ENCODE measurements at regions not wholly inside any gene's neighbourhood (a gene's known extent, or its start where the extent isn't known, plus 50 kb on each side); places are given as distances from the start of the nearest gene placed in this dataset.

DNA sequence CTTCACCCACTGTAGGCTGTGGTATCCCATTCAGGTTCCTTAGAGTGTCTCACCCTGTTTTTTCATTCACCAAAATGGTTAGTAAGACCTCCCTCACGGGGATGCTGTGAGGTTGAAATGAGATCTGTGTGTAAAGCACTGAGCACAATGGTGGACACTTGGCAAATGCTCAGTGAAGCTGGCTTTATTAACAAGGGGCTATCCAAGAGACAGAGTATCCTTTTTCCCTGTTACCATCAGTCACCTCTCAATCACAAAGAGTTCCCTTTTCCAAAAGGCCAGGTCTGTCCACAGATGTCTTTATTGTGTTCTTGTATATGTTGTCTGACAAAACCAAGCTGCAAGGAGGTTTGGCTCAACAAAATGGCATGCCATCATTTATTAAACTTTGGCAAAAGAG, 138.9 kb upstream of the RARB start:
- TF ChIP-seq, protein P1, sequence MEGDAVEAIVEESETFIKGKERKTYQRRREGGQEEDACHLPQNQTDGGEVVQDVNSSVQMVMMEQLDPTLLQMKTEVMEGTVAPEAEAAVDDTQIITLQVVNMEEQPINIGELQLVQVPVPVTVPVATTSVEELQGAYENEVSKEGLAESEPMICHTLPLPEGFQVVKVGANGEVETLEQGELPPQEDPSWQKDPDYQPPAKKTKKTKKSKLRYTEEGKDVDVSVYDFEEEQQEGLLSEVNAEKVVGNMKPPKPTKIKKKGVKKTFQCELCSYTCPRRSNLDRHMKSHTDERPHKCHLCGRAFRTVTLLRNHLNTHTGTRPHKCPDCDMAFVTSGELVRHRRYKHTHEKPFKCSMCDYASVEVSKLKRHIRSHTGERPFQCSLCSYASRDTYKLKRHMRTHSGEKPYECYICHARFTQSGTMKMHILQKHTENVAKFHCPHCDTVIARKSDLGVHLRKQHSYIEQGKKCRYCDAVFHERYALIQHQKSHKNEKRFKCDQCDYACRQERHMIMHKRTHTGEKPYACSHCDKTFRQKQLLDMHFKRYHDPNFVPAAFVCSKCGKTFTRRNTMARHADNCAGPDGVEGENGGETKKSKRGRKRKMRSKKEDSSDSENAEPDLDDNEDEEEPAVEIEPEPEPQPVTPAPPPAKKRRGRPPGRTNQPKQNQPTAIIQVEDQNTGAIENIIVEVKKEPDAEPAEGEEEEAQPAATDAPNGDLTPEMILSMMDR (conservative IDR thresholded peaks at IDR 0.05; ENCODE audit: low read depth): no peak
- ChIA-PET POLR2A (ENCODE audit: low non-redundant PET) (no interaction called here), CTCF (no interaction called here)
- H3K27ac ChIP-seq: no peak overlapping the region
- DNase-seq (ENCODE audit: low spot score): no peak

- no peak for DNase-seq (ENCODE audit: low spot score)
- ChIA-PET CTCF (no interaction called here), POLR2A (ENCODE audit: low non-redundant PET) (no interaction called here)
- H3K27ac ChIP-seq: no peak overlapping the region
- TF ChIP-seq, protein P1 (conservative IDR thresholded peaks at IDR 0.05; ENCODE audit: low read depth): no peak
Measured at GRCh38 chr3:25289663-25290062, 138.4 kb upstream of the RARB start.

- CTCF ChIA-PET: no interaction called here
- POLR2A ChIA-PET (ENCODE audit: low non-redundant PET): no interaction called here
- DNase-seq (ENCODE audit: low spot score): no peak
- H3K27ac ChIP-seq: no peak overlapping the region
- TF ChIP-seq, protein P1 (conservative IDR thresholded peaks at IDR 0.05; ENCODE audit: low read depth): no peak
Measured at GRCh38 chr3:25291481-25291905, 136.6 kb upstream of the RARB start.

DNA sequence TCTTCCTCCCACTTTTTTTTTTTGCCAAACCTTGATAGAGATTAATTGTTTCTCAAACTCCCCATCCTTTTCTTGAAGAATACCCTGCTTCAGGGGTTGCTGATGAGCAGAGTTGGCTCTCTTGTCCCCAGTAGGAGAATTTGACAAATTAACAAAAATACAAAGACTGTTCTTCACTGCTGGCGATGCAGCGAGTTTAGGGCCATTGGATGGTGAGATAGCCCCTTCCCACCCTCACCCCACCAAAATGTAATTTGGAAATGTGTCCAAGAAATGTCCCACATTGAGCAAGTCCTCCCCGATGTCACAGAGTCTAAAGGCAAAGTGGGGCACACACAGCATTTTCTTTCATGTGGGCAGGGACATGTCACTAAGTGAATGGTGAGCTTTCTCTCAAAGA, 136.0 kb upstream of the RARB start:
- CTCF ChIA-PET: no interaction called here
- no peak overlapping the region for H3K27ac ChIP-seq
- POLR2A ChIA-PET (ENCODE audit: low non-redundant PET): no interaction called here
- no peak for DNase-seq (ENCODE audit: low spot score)
- TF ChIP-seq, protein P1 (conservative IDR thresholded peaks at IDR 0.05; ENCODE audit: low read depth): no peak

- H3K27ac ChIP-seq: no peak overlapping the region
- CTCF ChIA-PET: no interaction called here
- peak; percentile 18 for DNase-seq (ENCODE audit: low spot score)
- TF ChIP-seq, protein P1 (conservative IDR thresholded peaks at IDR 0.05; ENCODE audit: low read depth): no peak
- POLR2A ChIA-PET (ENCODE audit: low non-redundant PET): no interaction called here
Measured at GRCh38 chr3:25292595-25292994, 135.5 kb upstream of the RARB start.

GRCh38 chr3:25293736-25294135, 134.3 kb upstream of the RARB start:
- DNase-seq (ENCODE audit: low spot score): peak; percentile 13
- no peak overlapping the region for H3K27ac ChIP-seq
- TF ChIP-seq, protein P1 (conservative IDR thresholded peaks at IDR 0.05; ENCODE audit: low read depth): no peak
- CTCF ChIA-PET: no interaction called here
- POLR2A ChIA-PET (ENCODE audit: low non-redundant PET): no interaction called here

Measured in RWPE1 (cell line).